ENCODE measurements at regions not wholly inside any gene's neighbourhood (a gene's known extent, or its start where the extent isn't known, plus 50 kb on each side); places are given as distances from the start of the nearest gene placed in this dataset.
"Not testable (repeated sequence)": the region's sequence is repeated elsewhere in the genome, so short reads cannot be mapped to it uniquely, and the experiment has no call there.

DNA sequence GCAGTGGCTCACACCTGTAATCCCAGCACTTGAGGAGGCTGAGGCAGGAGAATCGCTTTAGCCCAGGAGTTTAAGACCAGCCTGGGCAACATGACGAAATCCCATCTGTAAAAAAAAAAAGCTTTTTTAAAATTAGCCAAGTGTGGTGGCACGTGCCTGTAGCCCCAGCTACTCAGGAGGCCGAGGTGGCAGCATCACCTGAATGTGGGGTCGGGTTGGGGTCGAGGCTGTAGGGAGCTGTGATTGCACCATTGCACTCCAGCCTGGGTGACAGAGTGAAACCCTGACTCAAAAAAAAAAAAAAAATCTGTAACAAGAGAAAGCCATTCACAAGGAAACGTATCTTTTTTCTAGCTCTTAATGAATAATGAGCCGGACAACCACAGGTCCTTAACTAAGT, 74.7 kb upstream of the DLG1 start:
- DNase-seq (ENCODE audit: low read depth in 4 of 4, low spot score in 3 of 4): no peak

DNA sequence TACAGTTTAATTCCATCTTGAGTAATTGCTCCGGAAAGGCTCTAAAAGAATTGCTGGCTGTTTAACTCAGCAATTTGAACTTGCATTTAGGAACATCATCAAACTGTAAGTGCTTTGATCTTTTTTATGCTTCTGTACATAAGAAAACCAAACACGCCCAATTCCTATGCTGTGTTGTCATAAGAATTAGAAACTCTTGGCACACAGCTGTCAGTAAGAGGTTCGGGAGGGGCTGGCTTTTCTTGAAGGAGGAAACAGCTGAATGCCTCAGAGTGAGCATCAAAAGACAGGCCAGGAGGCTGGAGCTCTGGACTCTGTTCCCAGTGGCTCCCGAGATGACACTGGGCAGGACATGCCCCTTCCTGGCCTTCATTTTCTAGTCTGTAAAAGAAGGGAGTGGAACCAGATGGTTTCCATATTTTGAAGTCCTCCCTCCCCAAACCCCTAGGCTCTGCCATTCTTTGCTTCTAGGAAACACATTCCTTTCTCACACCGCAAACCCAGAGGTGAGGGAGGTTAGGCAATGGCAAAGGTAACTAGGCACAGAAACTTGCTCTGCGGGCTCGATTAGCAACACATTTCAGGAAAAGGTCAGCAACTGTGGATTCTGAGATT, 73.7 kb upstream of the DLG1 start:
- peak; percentile 26 to 56 (median 38) for DNase-seq (ENCODE audit: low read depth in 4 of 4, low spot score in 3 of 4)

- no peak for DNase-seq (ENCODE audit: low read depth in 4 of 4, low spot score in 3 of 4)
These were observed 73.2 kb upstream of the DLG1 start for GRCh38 chr3:197371591-197372046.

- DNase-seq (ENCODE audit: low read depth in 4 of 4, low spot score in 3 of 4): no peak
These were observed 71.1 kb upstream of the DLG1 start for GRCh38 chr3:197369545-197369944.

- no peak for DNase-seq (ENCODE audit: low read depth in 4 of 4, low spot score in 3 of 4)
These were observed 70.4 kb upstream of the DLG1 start for GRCh38 chr3:197368821-197369220.

- no peak for DNase-seq (ENCODE audit: low read depth in 4 of 4, low spot score in 3 of 4)
These were observed 69.9 kb upstream of the DLG1 start for GRCh38 chr3:197368330-197368729.

GRCh38 chr3:197367081-197367780, 68.8 kb upstream of the DLG1 start:
- no peak for DNase-seq (ENCODE audit: low read depth in 4 of 4, low spot score in 3 of 4)

- no peak for DNase-seq (ENCODE audit: low read depth in 4 of 4, low spot score in 3 of 4)
These were observed 68.1 kb upstream of the DLG1 start for GRCh38 chr3:197366301-197367044.

GRCh38 chr3:197365586-197365985, 67.2 kb upstream of the DLG1 start:
- DNase-seq (ENCODE audit: low read depth in 4 of 4, low spot score in 3 of 4): no peak

- DNase-seq (ENCODE audit: low read depth in 4 of 4, low spot score in 3 of 4): no peak
These were observed 66.1 kb upstream of the DLG1 start for GRCh38 chr3:197364410-197365071.

DNA sequence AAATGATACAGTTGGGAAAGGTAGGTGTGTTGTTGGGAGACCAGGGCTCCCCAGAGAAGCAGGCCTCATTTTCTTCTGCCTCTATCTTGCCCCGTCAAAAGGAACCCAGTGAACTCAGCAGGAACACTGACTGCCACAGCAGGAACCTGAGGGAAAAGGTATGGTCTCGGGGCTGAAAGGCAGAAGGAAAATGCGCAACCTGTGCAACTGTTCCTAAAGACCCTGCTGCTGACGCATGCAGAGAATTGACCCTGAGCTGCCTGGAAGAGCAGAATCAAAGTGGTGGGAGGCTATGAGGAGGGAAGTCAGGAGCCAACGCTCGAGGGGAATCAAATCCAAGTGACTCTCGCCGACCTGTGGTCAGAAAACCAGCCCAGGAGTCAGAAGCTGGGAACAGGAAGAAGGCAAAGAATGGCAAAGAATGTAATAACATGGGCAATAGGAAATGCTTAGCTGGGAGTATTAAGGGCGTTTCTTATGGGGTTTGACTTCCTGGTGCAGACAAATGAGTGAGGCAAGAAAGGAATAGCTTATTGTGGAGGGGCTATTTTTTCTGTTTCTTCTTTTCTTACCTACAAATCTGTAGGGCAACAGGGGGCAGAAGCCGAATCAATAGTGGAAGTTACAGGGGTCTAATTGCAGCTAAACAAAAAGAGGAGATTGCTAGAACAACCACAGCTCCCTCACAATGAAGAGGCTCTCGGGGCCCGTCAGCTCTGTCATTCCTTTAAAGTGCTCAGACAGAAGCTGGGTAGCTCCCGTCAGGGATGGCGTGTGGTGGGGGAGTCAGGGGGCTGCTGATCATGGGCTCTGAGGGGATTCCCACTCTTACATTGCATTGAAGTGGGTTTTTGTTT, 65.4 kb upstream of the DLG1 start:
- DNase-seq (ENCODE audit: low read depth in 4 of 4, low spot score in 3 of 4): no peak

GRCh38 chr3:197362081-197362480, 63.7 kb upstream of the DLG1 start:
- DNase-seq (ENCODE audit: low read depth in 4 of 4, low spot score in 3 of 4): no peak

GRCh38 chr3:197360095-197360494, 61.7 kb upstream of the DLG1 start:
- DNase-seq (ENCODE audit: low read depth in 4 of 4, low spot score in 3 of 4): not testable (repeated sequence)

DNA sequence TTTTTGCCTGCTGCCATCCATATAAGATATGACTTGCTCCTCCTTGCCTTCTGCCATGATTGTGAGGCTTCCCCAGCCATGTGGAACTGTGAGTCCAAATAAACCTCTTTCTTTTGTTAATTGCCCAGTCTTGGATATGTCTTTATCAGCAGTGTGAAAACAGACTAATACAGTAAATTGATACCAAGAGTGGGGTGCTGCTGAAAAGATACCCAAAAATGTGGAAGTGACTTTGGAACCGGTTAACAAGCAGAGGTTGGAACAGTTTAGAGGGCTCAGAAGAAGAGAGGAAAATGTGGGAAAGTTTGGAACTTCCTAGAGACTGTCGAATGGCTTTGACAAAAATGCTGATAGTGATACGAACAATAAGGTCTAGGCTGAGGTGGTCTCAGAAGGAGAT, 61.1 kb upstream of the DLG1 start:
- not testable (repeated sequence) for DNase-seq (ENCODE audit: low read depth in 4 of 4, low spot score in 3 of 4)

- no peak for DNase-seq (ENCODE audit: low read depth in 4 of 4, low spot score in 3 of 4)
These were observed 58.3 kb upstream of the DLG1 start for GRCh38 chr3:197356741-197357140.

DNA sequence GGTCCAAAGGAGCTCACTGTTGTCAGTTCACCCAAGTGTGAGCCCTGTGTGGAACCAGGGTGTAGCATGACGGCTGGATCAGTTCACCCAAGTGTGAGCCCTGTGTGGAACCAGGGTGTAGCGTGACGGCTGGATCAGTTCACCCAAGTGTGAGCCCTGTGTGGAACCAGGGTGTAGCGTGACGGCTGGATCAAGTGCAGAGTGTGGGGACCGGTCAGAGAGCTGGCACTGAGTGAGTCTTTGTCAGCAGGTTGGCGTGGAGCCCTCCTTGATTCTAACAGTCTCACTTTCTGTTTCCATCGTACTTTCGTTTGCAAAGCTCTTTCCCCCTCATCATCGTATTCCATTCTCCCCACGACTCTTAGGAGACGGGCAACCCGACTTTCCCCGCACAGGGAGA, 57.9 kb upstream of the DLG1 start:
- DNase-seq (ENCODE audit: low read depth in 4 of 4, low spot score in 3 of 4): no peak

DNA sequence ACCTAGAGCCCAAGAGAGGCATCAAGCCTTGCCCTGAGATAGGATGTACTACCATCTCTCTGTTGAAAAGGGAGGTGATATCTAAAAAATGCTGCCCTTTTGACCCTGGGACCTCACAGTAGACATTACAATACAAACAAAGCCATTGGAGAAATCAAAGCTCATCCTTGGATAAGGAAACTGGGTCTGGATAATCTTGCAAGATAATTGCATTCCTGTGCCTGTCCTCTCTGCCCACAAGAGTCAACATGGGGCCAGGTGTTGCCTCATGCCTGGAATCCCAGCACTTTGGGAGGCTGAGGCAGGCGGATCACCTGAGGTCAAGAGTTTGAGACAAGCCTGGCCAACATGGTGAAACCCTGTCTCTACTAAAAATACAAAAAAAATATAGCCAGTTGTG, 57.3 kb upstream of the DLG1 start:
- DNase-seq (ENCODE audit: low read depth in 4 of 4, low spot score in 3 of 4): no peak

DNA sequence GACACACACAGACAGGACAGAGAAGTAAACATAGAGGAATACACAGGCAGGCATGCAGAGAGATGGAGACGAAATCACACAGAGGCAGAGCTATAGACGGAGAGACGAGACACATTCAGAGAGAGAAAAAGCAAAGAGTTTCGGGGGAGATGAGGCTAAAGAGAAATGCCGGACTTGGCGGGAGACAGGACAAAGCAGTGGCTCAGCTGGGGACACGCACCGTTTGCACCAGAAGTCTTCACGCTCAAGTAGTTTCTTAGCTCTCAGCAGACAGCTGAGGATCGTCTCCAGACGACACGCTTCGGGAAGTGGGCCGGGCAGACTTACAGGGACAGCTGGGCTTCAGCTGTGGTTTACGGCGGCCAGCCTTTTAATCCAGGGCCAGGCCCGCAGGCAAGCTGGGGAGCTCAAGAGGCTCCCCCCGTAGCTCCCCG, 56.2 kb upstream of the DLG1 start:
- peak; percentile 69 to 77 (median 70) for DNase-seq (ENCODE audit: low read depth in 4 of 4, low spot score in 3 of 4)

DNA sequence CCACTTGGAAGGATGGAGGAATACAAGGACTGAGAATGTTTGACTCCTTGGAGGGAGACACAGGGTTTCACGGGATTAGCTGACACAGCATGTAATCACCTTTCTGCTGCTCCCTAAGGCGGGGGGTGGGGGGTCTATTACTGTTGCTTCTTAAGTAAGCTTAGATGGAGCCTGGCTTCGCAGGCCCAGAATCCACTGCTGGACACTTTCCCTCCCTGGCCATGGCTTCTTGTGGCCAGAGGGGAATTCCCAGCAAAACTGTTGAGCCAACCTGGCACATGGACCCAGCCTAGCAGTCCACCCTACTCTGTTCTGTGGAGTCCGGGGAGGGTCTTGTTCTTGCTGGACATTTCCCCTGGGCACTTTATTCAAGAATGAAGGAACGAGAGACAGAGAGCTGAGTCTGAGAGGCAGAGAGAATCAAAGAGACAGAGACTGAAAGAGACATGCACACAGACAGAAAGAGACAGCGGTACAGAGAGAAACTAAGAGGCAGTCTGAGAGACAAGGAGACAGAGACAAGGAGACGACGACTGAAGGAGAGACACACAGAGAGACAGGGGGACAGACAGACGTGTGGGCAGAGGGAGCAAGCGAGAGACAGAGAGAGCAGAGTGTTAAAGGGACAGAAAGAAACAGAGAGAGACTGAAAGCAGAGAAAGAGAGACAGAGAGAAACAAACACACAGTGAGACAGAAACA, 55.6 kb upstream of the DLG1 start:
- no peak for DNase-seq (ENCODE audit: low read depth in 4 of 4, low spot score in 3 of 4)
